Endodermal cell (in vitro differentiated cells): ENCODE measurements at regions not wholly inside any gene's neighbourhood (a gene's known extent, or its start where the extent isn't known, plus 50 kb on each side); places are given as distances from the start of the nearest gene placed in this dataset.

ENCODE experiments used
- DNase-seq: peaks from one replicate; pipeline ENCODE4 v3.0.0-alpha.2; 2017
- H3K27ac ChIP-seq: 2 replicates; pipeline ENCODE4 v1.5.1; 2013; ENCODE audit warnings: mild to moderate bottlenecking, low read depth, low read length, moderate library complexity
- H3K27me3 ChIP-seq: 2 replicates; pipeline ENCODE4 v1.6.1; 2013; ENCODE audit warnings: mild to moderate bottlenecking, low read length, moderate library complexity; ENCODE audit not compliant: insufficient read depth, control insufficient read depth, poor library complexity, severe bottlenecking
- H3K36me3 ChIP-seq: 2 replicates; pipeline ENCODE4 v1.7.0; 2013; ENCODE audit warnings: mild to moderate bottlenecking, low read length, moderate library complexity; ENCODE audit not compliant: control insufficient read depth, insufficient read depth
- H3K4me1 ChIP-seq: one replicate; pipeline ENCODE4 v1.7.0; 2013; ENCODE audit warnings: low read length; ENCODE audit not compliant: control insufficient read depth, insufficient read depth
- H3K4me3 ChIP-seq: 2 replicates; pipeline ENCODE4 v1.5.1; 2013; ENCODE audit warnings: mild to moderate bottlenecking, low read length, moderate library complexity
- H3K9ac ChIP-seq: 2 replicates; pipeline ENCODE4 v1.6.1; 2013; ENCODE audit warnings: mild to moderate bottlenecking, low read length, moderate library complexity; ENCODE audit not compliant: poor library complexity, severe bottlenecking; ENCODE audit errors: extremely low read depth
- H3K9me3 ChIP-seq: 2 replicates; pipeline ENCODE4 v1.6.1; 2013; ENCODE audit warnings: mild to moderate bottlenecking, low read length, moderate library complexity; ENCODE audit not compliant: control insufficient read depth
- H3K27ac Mint-ChIP-seq: 2 replicates; pipeline ENCODE4 v1.8.0; 2020; ENCODE audit warnings: mixed read lengths
- H3K27me3 Mint-ChIP-seq: 2 replicates; pipeline ENCODE4 v1.8.0; 2021; ENCODE audit warnings: mild to moderate bottlenecking, mixed read lengths; ENCODE audit not compliant: insufficient read depth
- H3K36me3 Mint-ChIP-seq: 2 replicates; pipeline ENCODE4 v1.8.0; 2020; ENCODE audit warnings: low read depth, mixed read lengths
- H3K4me1 Mint-ChIP-seq: 2 replicates; pipeline ENCODE4 v1.8.0; 2020; ENCODE audit warnings: mixed read lengths
- H3K4me3 Mint-ChIP-seq: 2 replicates; pipeline ENCODE4 v1.8.0; 2020; ENCODE audit warnings: mild to moderate bottlenecking, moderate library complexity, mixed read lengths
- H3K9me3 Mint-ChIP-seq: 2 replicates; pipeline ENCODE4 v1.8.0; 2020; ENCODE audit warnings: mild to moderate bottlenecking, mixed read lengths
- WGBS, 2 experiments: methylation state at CpG; one replicate each; pipeline versions ENCODE4 v1.1.5 to v1.1.7; 2013; ENCODE audit warnings: missing lambda C conversion rate in 2 of 2, mixed read lengths in 1 of 2; ENCODE audit not compliant: insufficient coverage in 1 of 2, insufficient read length in 1 of 2; 5-methylcytosine and 5-hydroxymethylcytosine counted together
- TF ChIP-seq, protein P1 (sequence below): fragments of 200-600 bp; sonication (generic); conservative IDR thresholded peaks from 2 replicates; pipeline ENCODE4 v1.5.0; 2021; ENCODE audit warnings: antibody characterized with exemption, mild to moderate bottlenecking

- H3K27ac Mint-ChIP-seq = no peak overlapping the region
- Histone ChIP-seq H3K4me1 (no peaks in the 10 kb centered on the region), H3K9ac (no peak overlapping the region), H3K27ac (no peak overlapping the region), H3K4me3 (no peak overlapping the region), H3K9me3 (no peaks in the 10 kb centered on the region), H3K36me3 (no peaks in the 10 kb centered on the region), H3K27me3 (peaks cover 8% of the 10 kb centered on the region)
- no peak overlapping the region for H3K4me3 Mint-ChIP-seq
- H3K27me3 Mint-ChIP-seq = peaks cover 15% of the 10 kb centered on the region
- no peak for DNase-seq
- no peaks in the 10 kb centered on the region for H3K9me3 Mint-ChIP-seq
- TF ChIP-seq, protein P1, sequence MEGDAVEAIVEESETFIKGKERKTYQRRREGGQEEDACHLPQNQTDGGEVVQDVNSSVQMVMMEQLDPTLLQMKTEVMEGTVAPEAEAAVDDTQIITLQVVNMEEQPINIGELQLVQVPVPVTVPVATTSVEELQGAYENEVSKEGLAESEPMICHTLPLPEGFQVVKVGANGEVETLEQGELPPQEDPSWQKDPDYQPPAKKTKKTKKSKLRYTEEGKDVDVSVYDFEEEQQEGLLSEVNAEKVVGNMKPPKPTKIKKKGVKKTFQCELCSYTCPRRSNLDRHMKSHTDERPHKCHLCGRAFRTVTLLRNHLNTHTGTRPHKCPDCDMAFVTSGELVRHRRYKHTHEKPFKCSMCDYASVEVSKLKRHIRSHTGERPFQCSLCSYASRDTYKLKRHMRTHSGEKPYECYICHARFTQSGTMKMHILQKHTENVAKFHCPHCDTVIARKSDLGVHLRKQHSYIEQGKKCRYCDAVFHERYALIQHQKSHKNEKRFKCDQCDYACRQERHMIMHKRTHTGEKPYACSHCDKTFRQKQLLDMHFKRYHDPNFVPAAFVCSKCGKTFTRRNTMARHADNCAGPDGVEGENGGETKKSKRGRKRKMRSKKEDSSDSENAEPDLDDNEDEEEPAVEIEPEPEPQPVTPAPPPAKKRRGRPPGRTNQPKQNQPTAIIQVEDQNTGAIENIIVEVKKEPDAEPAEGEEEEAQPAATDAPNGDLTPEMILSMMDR = no peak
- H3K4me1 Mint-ChIP-seq = no peaks in the 10 kb centered on the region
- no peaks in the 10 kb centered on the region for H3K36me3 Mint-ChIP-seq
- WGBS, 2 experiments = 86 to 90% methylated on average over 3 to 6 of the region's 6 CpGs
Observed at GRCh38 chr12:87820524-87821202, 208.5 kb downstream of the C12orf50 start.

- no peak overlapping the region for H3K4me3 ChIP-seq
- H3K27ac ChIP-seq = no peak overlapping the region
- TF ChIP-seq, protein P1 = no peak
- no peaks in the 10 kb centered on the region for H3K9me3 Mint-ChIP-seq
- H3K4me1 ChIP-seq = no peaks in the 10 kb centered on the region
- H3K4me3 Mint-ChIP-seq = no peak overlapping the region
- no peak for DNase-seq
- no peaks in the 10 kb centered on the region for H3K36me3 ChIP-seq
- no peaks in the 10 kb centered on the region for H3K9me3 ChIP-seq
- H3K27ac Mint-ChIP-seq = no peak overlapping the region
- H3K9ac ChIP-seq = no peak overlapping the region
- H3K36me3 Mint-ChIP-seq = no peaks in the 10 kb centered on the region
- H3K27me3 ChIP-seq = no peaks in the 10 kb centered on the region
- H3K27me3 Mint-ChIP-seq = peaks cover 9% of the 10 kb centered on the region
- no peaks in the 10 kb centered on the region for H3K4me1 Mint-ChIP-seq
Observed at GRCh38 chr12:87818441-87818840, 210.8 kb downstream of the C12orf50 start.

- H3K4me1 Mint-ChIP-seq = no peaks in the 10 kb centered on the region
Observed at GRCh38 chr12:87815771-87816585, 213.2 kb downstream of the C12orf50 start.

More at GRCh38 chr12:87815771-87816585, 213.2 kb downstream of the C12orf50 start:
- 92 to 94% methylated on average over 5 to 6 of the region's 6 CpGs for whole genome bisulfite sequencing, 2 experiments
- no peaks in the 10 kb centered on the region for H3K27me3 ChIP-seq
- Mint-ChIP-seq H3K9me3 (no peaks in the 10 kb centered on the region), H3K36me3 (no peaks in the 10 kb centered on the region), H3K27me3 (peaks cover 5% of the 10 kb centered on the region), H3K27ac (no peak overlapping the region), H3K4me3 (no peak overlapping the region)
- no peak for DNase-seq
- no peaks in the 10 kb centered on the region for H3K4me1 ChIP-seq
- H3K36me3 ChIP-seq = no peaks in the 10 kb centered on the region
- TF ChIP-seq, protein P1 = no peak
- H3K9me3 ChIP-seq = no peaks in the 10 kb centered on the region
- no peak overlapping the region for H3K9ac ChIP-seq
- no peak overlapping the region for H3K4me3 ChIP-seq
- no peak overlapping the region for H3K27ac ChIP-seq
